ENCODE measurements at regions not wholly inside any gene's neighbourhood (a gene's known extent, or its start where the extent isn't known, plus 50 kb on each side); places are given as distances from the start of the nearest gene placed in this dataset.

DNA sequence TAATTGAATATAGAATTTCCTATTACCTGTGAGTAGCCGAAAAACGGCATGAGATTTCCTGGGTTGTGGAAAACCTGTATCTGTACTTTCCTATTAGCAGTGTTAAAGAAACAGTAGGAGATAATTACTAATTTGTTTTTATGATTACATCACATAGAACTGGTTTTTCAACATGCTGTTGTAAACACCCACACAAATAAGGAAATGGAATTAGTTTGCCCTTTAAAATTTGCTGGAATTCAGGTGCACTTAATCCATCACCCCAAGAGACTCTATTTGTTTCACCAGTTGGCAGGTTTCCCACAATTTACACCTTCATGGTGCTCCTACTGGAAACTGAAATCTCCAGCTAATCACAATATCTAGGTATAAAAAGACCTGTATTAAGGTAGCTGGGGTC lies 274.1 kb upstream of the SLC8A1 start:
- TF ChIP-seq, protein P1, sequence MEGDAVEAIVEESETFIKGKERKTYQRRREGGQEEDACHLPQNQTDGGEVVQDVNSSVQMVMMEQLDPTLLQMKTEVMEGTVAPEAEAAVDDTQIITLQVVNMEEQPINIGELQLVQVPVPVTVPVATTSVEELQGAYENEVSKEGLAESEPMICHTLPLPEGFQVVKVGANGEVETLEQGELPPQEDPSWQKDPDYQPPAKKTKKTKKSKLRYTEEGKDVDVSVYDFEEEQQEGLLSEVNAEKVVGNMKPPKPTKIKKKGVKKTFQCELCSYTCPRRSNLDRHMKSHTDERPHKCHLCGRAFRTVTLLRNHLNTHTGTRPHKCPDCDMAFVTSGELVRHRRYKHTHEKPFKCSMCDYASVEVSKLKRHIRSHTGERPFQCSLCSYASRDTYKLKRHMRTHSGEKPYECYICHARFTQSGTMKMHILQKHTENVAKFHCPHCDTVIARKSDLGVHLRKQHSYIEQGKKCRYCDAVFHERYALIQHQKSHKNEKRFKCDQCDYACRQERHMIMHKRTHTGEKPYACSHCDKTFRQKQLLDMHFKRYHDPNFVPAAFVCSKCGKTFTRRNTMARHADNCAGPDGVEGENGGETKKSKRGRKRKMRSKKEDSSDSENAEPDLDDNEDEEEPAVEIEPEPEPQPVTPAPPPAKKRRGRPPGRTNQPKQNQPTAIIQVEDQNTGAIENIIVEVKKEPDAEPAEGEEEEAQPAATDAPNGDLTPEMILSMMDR (IDR thresholded peaks at IDR 0.05) = no peak
- TF ChIP-seq POLR2A (IDR thresholded peaks at IDR 0.05) = no peak
